GM19395 (cell line): ENCODE measurements at regions not wholly inside any gene's neighbourhood (a gene's known extent, or its start where the extent isn't known, plus 50 kb on each side); places are given as distances from the start of the nearest gene placed in this dataset.
A peak's percentile ranks its signal among the peaks of the same experiment; 100 is the strongest.
"Not testable (repeated sequence)": the region's sequence is repeated elsewhere in the genome, so short reads cannot be mapped to it uniquely, and the experiment has no call there.

Experiments used
- ATAC-seq: cut with Tn5 transposase; IDR thresholded peaks from one replicate; pipeline ENCODE4 v1.9.1; 2021; ENCODE audit warnings: mild to moderate bottlenecking, moderate library complexity; ENCODE audit not compliant: unreplicated experiment

- ATAC-seq, result no peak
Measured at GRCh38 chr12:31822761-31823160, 93.9 kb upstream of the AMN1 start.

DNA sequence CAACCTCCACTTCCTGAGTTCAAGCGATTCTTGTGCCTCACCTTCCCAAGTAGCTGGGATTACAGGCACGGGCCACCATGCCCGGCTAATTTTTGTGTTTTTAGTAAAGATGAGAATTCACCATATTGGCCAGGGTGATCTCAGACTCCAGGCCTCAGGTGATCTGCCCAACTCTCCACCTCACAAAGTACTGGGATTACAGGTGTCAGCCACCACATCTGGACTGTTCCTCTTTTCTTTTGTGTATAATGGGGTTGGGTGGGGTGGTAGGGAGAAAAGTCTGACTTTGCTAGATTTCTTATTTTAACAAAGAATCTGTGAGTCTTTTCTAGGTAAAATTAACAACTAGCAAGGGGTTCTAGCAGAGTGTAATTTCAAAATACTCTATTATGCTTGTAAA lies 92.7 kb upstream of the AMN1 start:
- ATAC-seq, result no peak

DNA sequence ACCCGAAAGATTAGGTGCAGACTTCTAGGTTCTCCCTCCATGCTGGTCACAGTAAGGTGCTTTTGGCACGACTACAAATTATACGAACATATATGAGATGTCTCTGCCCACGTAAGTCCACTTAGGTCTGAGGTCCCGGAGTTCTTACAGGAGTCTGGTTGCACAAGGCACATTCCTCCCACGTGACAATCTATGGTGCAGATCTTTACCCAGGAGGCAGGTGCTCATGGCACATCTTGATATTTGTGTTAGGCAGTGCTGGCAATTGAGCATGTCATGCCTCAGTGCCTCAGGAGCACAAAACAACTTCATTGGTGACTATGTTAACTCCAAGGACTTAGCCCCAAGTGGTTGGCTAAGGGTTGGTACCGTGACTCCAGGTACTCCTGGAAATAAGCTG lies 92.0 kb upstream of the AMN1 start:
- no peak for ATAC-seq

- ATAC-seq, result no peak
Measured at GRCh38 chr12:31819427-31819826, 90.6 kb upstream of the AMN1 start.

DNA sequence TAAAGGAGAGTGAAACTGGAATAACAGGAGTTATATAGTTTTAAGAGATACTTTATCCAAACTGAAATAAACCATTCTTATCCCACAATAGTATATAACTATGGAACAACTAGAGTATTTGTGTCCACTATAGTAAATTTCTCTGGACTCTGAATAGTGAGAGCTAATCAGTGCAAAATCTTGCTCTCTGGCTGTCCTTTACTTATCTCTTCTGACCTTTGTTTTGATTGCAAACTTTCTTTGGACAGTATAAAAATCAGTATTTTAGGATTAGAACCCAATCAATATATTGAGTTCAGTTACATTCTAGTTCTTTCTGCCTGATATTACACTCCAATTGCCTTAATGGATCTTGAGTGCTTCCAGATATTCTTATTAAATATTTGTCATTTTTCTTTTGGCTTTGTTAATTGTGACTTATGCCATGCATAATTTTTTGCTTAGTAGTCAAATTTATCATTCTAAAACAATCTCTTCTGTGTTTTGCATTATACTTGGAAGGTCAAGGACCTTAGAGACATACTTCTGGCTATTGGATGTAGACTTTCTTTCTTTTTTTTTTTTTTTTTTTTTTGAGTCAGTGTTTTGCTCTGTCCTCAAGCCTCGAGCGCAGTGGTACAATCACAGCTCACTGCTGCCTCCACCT lies 89.9 kb upstream of the AMN1 start:
- ATAC-seq, result no peak

DNA sequence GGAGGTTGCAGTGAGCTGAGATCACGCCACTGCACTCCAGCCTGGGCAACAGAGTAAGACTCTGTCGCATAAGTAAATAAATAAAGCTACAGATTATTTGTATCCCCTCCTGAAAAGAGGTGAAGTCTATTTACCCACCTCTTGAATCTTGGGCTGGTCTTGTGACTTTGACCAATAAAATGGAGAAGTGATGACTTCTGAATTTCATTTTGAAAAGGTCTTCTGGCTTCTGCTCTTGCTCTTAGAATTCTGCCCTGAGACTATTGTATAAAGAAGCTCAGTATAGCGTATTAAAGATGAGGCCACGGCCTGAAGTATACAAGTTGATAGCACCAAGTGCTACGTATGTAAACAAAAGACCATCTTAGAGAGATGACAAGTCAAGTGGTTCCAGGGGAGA lies 88.3 kb upstream of the AMN1 start:
- ATAC-seq, result no peak

GRCh38 chr12:31815096-31815495 lies 86.3 kb upstream of the AMN1 start:
- ATAC-seq, result no peak

GRCh38 chr12:31813305-31813704 lies 84.5 kb upstream of the AMN1 start:
- no peak for ATAC-seq

DNA sequence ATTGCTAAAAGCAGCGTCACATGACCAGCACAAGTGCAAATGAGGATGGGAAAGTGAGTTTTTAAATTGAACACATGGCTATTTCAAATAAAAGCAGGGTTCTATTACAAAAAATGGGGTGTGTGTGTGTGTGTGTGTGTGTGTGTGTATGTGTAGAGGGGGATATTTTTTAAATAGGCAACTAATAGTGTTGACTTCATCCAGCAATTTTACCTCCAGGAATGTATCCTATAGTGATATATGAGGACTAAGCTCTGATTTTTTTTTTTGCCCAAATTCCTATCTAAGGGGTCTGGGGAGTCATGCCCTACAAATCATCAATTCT lies 78.9 kb upstream of the AMN1 start:
- ATAC-seq, result no peak

GRCh38 chr12:31807081-31807772 lies 78.4 kb upstream of the AMN1 start:
- not testable (repeated sequence) for ATAC-seq

DNA sequence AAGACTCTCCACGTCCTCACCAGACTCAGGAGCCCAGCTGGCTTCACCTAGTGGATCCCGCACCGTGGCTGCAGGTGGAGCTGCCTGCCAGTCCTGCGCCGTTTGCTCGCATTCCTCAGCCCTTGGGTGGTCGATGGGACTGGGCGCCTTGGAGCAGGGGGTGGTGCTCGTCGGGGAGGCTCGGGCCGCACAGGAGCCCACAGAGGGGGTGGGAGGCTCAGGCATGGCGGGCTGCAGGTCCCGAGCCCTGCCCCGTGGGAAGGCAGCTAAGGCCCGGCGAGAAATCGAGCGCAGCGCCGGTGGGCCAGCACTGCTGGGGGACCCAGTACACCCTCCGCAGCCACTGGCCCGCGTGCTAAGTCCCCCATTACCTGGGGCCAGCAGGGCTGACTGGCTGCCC lies 76.9 kb upstream of the AMN1 start:
- not testable (repeated sequence) for ATAC-seq

- not testable (repeated sequence) for ATAC-seq
Measured at GRCh38 chr12:31804707-31805106, 75.9 kb upstream of the AMN1 start.

GRCh38 chr12:31804185-31804504 lies 75.3 kb upstream of the AMN1 start:
- ATAC-seq, result peak; percentile 46

DNA sequence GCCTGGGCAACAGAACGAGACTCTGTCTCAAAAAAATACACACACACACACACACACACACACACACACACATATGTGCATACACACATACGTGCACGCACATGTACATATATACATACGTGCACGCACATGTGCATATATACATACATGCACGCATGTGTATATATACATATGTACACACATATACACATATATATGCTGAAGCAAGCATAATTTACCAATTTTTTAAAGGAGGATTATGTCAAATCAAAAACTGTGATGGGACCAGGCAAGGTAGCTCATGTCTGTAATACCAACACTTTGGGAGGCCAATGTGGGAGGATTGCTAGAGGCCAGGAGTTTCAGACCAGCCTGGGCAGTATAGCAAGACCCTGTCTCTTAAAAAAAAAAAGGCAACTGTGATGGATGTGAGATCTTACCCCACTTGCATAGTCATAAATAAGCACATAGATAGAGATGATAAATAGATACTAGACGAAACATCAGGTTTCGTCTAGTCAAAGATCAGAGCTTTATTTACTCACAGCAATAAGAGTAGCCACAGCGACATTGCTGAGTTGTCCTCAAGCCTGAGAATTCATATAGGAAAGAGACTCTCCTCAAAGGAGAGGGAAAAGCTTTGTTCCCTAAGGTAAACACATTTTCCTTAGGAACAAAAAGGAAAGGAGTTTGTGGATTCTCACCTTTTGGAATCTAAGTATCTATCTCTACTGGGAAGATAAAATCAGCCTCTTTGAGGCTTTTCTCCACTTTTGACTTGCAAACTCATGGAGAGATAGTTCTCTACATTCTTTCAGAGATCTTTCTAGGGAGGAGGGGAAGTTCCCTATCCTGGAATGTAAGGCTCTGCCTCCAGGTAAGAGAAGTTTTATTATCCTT lies 74.7 kb upstream of the AMN1 start:
- ATAC-seq, result no peak

GRCh38 chr12:31801872-31802271 lies 73.1 kb upstream of the AMN1 start:
- ATAC-seq, result no peak

DNA sequence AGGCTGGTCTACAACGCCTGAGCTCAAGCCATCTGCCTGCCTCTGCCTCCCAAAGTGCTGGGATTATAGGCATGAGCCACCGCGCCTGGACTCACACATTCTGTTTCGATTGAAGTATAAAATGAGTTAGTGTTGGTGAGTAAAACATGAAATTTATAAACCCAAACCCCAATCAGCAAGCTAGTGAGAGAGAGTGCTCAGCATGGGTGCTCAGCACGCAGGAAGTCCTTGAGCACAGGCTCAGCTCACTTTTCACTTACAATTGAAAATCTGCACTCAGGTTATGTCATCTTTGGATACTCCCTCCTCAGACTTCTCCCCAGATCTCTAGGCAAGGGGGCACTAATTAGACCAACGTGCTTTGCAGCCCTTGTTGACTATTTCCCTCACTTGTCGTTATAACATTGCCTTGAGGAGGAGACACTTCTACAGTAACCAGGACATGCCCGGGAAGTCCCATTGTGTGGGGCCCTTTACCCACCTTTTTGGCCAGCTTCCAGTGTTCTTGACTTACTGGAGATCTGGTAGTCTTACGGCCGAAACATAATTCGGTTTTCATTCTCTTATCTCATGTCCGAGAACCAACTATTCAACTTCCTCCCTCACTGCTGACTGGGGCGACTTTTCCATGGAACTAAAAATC lies 68.5 kb upstream of the AMN1 start:
- ATAC-seq, result no peak

- ATAC-seq, result no peak
Measured at GRCh38 chr12:31796270-31796951, 67.6 kb upstream of the AMN1 start.

DNA sequence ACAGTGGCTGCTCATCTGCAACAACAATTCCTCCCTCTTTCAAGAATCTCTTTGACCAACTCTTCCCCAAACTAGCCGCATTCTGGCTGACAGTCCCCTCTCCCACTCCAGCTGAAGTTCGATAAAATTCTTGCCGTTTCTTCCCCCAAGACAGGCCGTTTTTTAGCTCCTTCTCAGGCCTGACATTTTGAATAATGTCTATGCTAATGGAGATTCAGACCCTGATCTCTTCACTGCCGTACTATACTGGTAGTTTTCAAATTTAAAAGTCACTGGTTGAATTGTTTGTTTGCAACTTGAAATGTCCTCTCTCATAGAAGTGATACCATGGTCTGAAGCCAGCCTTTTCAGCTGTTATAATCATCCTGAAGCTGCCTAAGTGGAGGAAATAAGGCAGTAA lies 65.9 kb upstream of the AMN1 start:
- no peak for ATAC-seq

DNA sequence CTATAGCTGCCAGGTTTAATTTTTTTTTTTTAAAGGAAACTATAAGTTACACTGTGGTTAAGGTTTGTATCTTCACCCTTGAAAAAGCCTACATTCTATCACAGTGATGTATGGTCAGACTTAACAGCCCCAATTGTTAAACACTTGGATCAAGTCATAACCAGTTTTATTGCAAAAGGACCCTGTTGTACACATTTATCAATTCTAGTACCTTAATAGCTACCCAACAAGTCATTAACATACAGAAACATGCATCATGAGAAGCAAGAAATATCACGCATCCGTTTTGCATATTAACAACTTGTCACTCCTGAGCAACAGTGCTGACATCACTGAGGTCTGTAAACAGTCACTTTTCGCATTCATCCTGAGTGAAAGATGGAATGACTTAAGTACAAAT lies 62.4 kb upstream of the AMN1 start:
- not testable (repeated sequence) for ATAC-seq

GRCh38 chr12:31790759-31791158 lies 61.9 kb upstream of the AMN1 start:
- no peak for ATAC-seq

- ATAC-seq, result no peak
Measured at GRCh38 chr12:31785318-31785717, 56.5 kb upstream of the AMN1 start.
